ENCODE measurements at regions not wholly inside any gene's neighbourhood (a gene's known extent, or its start where the extent isn't known, plus 50 kb on each side); places are given as distances from the start of the nearest gene placed in this dataset.

DNA sequence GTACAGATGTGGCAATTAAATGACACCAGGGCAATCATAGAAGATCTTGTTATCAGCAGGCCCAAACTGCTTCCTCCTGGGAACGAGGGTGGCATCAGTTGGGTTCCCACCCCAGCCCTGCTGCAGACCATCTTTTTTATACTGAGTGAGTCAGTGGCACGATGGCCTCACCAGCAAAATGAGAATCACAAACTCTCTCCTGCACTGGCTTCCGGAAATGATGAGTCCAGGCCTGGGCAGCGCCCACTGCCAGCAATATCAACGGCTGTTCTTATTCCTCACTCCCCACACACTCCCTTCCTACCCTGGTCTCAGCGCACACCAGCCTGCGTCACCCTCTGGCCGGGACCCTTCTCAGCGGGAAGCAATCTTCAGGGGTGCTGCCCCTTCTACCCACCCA lies 340.3 kb downstream of the FOXL1 start:
- TF ChIP-seq, protein P1, sequence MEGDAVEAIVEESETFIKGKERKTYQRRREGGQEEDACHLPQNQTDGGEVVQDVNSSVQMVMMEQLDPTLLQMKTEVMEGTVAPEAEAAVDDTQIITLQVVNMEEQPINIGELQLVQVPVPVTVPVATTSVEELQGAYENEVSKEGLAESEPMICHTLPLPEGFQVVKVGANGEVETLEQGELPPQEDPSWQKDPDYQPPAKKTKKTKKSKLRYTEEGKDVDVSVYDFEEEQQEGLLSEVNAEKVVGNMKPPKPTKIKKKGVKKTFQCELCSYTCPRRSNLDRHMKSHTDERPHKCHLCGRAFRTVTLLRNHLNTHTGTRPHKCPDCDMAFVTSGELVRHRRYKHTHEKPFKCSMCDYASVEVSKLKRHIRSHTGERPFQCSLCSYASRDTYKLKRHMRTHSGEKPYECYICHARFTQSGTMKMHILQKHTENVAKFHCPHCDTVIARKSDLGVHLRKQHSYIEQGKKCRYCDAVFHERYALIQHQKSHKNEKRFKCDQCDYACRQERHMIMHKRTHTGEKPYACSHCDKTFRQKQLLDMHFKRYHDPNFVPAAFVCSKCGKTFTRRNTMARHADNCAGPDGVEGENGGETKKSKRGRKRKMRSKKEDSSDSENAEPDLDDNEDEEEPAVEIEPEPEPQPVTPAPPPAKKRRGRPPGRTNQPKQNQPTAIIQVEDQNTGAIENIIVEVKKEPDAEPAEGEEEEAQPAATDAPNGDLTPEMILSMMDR (IDR thresholded peaks at IDR 0.05; ENCODE audit: insufficient read depth, low read length, severe bottlenecking), result no peak
- FAIRE-seq (no peak), DNase-seq (ENCODE audit: low read depth) (no peak)
- Histone ChIP-seq H3K4me3 (ENCODE audit: low read depth, low read length) (no peak overlapping the region), H3K27me3 (ENCODE audit: control insufficient read depth, insufficient read depth, low read length) (no peaks in the 10 kb centered on the region), H3K36me3 (ENCODE audit: control insufficient read depth, insufficient read depth, low read length) (no peaks in the 10 kb centered on the region)

DNA sequence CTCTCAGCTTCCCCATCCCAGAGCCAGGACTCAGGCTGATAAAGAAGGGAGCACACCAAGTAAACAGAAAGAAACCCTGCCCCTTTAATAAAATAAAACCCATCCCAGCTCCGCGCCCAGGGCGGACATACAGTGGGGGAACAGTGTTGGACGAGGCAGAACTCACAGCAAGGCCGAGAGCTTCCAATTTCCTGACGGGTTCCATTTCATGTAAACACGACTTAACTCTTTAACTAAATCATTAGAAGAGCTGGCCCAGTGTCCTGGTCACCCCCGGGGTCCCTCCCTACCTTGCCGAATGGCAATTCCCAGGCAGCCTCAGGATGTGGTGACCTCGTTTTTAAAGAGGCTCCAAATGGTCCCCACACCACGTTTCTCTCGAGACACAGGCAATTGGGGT lies 340.7 kb downstream of the FOXL1 start:
- TF ChIP-seq, protein P1 (IDR thresholded peaks at IDR 0.05; ENCODE audit: insufficient read depth, low read length, severe bottlenecking), result no peak
- DNase-seq (ENCODE audit: low read depth), result no peak
- Histone ChIP-seq H3K36me3 (ENCODE audit: control insufficient read depth, insufficient read depth, low read length) (no peaks in the 10 kb centered on the region), H3K27me3 (ENCODE audit: control insufficient read depth, insufficient read depth, low read length) (no peaks in the 10 kb centered on the region), H3K4me3 (ENCODE audit: low read depth, low read length) (no peak overlapping the region)
- FAIRE-seq, result no peak

DNA sequence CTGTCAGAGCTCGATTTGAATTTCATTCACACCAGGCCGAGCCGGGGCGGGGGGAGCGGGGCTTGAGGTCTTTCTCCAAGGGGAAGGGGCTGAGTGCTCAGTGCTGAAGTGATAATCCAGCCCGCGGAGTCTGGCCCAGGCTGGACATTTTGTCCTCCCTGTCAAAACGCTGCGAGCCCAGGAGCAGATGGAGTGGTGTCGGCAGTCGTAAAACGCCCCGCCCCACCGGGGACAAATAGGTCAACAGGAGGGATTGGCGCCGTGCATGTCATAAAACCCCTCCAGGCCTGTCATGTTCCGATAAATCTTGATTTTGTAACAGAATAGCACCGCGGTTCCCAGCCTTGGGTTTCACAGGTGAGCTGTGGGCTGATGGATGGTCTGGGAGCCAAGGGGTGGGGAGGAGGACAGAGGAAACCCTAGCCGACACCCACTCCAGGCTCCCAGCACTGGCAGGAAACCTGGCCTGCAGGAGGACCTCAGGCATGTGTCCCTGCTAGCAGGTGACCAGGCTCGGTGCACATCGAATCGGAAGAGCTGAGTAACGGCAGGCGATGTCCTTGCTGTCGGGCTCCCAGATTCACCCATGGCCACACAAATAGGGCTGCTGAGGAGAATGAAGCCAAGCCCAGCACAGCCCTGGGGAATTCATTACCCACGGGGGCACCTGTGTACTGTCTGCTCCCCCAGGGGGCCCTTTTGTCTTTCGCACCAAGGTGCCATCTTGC lies 341.4 kb downstream of the FOXL1 start:
- no peak for FAIRE-seq
- H3K36me3 ChIP-seq (ENCODE audit: control insufficient read depth, insufficient read depth, low read length), result no peaks in the 10 kb centered on the region
- no peaks in the 10 kb centered on the region for H3K27me3 ChIP-seq (ENCODE audit: control insufficient read depth, insufficient read depth, low read length)
- DNase-seq (ENCODE audit: low read depth), result no peak
- no peak overlapping the region for H3K4me3 ChIP-seq (ENCODE audit: low read depth, low read length)
- TF ChIP-seq, protein P1 (IDR thresholded peaks at IDR 0.05; ENCODE audit: insufficient read depth, low read length, severe bottlenecking), result no peak

DNA sequence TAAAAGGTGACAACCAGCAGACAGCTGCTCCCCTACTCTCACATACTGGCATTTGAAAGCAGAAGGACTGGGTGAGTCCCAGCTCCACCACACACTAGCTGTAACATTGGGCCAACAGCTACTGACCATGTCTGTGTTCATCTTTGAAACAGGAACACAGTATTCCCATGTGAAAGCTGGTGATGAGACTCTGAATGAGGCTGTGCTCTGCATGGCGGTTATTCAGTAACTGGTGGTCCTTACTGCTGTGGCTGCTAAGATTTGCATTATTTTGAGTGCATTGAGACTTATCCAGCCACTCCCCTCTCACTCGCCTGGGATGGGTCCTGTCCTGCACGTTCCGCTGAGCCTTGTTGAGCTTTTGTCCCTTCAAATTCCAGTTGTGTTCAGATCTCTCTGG lies 342.9 kb downstream of the FOXL1 start:
- no peaks in the 10 kb centered on the region for H3K27me3 ChIP-seq (ENCODE audit: control insufficient read depth, insufficient read depth, low read length)

DNA sequence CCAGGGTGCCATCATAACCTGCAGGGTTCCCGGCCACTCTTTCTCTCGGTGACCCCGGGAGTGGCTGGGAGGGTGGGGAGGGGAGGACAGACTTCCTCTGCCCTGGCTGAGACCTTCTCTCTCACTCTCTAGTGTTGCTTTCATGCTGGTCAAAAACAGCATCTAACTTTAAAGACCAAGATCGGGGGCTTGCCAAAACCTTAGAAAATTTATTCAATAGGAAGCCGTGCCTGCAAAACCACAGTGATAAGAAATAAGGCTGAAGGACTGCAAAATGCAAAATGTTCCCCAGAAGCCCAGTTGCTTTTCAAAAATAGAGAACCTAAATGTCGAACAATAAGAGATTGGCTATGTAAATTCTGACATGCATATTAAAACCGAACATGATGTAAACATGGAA lies 344.0 kb downstream of the FOXL1 start:
- no peak for FAIRE-seq
- Histone ChIP-seq H3K27me3 (ENCODE audit: control insufficient read depth, insufficient read depth, low read length) (no peaks in the 10 kb centered on the region), H3K4me3 (ENCODE audit: low read depth, low read length) (no peak overlapping the region), H3K36me3 (ENCODE audit: control insufficient read depth, insufficient read depth, low read length) (no peaks in the 10 kb centered on the region)
- no peak for DNase-seq (ENCODE audit: low read depth)
- TF ChIP-seq, protein P1 (IDR thresholded peaks at IDR 0.05; ENCODE audit: insufficient read depth, low read length, severe bottlenecking), result no peak

More for the DNA sequence above, 342.9 kb downstream of the FOXL1 start:
- TF ChIP-seq, protein P1 (IDR thresholded peaks at IDR 0.05; ENCODE audit: insufficient read depth, low read length, severe bottlenecking), result no peak
- DNase-seq (ENCODE audit: low read depth) (no peak), FAIRE-seq (no peak)
- no peak overlapping the region for H3K4me3 ChIP-seq (ENCODE audit: low read depth, low read length)
- no peaks in the 10 kb centered on the region for H3K36me3 ChIP-seq (ENCODE audit: control insufficient read depth, insufficient read depth, low read length)

DNA sequence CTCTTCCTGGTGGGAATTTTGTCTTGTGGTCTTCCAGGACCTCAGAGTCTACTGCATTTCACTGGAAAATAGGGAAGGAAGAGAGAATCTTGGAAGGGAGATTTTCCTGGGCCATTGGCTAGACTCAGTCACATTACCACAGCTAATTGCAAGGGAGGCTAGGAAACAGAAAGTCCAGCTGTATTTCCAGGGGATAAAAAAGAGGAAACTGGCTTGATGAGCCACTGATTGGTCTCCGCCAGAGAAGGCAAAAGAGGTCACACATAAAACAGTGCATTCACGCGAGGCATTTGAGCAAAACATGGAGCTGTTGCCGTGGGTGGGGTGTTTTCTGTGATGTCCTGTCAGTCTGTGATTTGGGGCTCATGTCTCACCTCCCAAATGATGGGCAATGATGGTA lies 345.3 kb downstream of the FOXL1 start:
- TF ChIP-seq, protein P1 (IDR thresholded peaks at IDR 0.05; ENCODE audit: insufficient read depth, low read length, severe bottlenecking), result no peak
- Histone ChIP-seq H3K27me3 (ENCODE audit: control insufficient read depth, insufficient read depth, low read length) (no peaks in the 10 kb centered on the region), H3K36me3 (ENCODE audit: control insufficient read depth, insufficient read depth, low read length) (no peaks in the 10 kb centered on the region), H3K4me3 (ENCODE audit: low read depth, low read length) (no peak overlapping the region)
- DNase-seq (ENCODE audit: low read depth) (no peak), FAIRE-seq (peak; percentile 80)

Measured in bronchial epithelial cell (primary cell).